ENCODE measurements at regions not wholly inside any gene's neighbourhood (a gene's known extent, or its start where the extent isn't known, plus 50 kb on each side); places are given as distances from the start of the nearest gene placed in this dataset.

DNA sequence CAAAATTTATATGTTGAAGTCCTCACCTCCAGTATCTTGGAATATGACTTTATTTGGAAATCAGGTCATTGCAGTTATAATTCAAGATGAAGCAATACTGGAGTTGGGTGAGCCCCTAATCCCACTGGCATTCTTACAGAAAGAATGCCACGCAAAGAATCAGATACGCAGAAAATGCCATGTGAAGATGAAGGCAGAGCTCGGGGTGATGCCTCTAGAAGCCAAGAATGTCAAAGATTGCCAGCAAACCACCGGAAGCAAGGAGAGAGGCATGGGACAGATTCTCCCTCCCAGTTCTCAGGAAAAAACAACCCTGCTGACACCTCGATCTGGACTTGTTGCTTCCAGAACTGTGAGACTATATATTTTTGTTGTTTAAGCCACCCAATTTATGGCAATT lies 273.4 kb upstream of the CITED2 start:
- no peak for TF ChIP-seq EZH2 (IDR thresholded peaks at IDR 0.05; ENCODE audit: insufficient read depth, poor library complexity, severe bottlenecking)
- TF ChIP-seq EZH2phosphoT487 (IDR thresholded peaks at IDR 0.05; ENCODE audit: insufficient read depth, low read depth), result no peak

Data from GM23248 (cell line).